Parathyroid adenoma (tissue), 2 donors: ENCODE measurements at regions not wholly inside any gene's neighbourhood (a gene's known extent, or its start where the extent isn't known, plus 50 kb on each side); places are given as distances from the start of the nearest gene placed in this dataset.

ENCODE experiments used
- H2AFZ ChIP-seq: fragments of 300-600 bp; sonication (generic); one replicate; pipeline ENCODE4 v1.7.0; 2017; ENCODE audit warnings: antibody characterized with exemption, mild to moderate bottlenecking
- H3K27ac ChIP-seq: fragments of 300-600 bp; sonication (generic); one replicate; pipeline ENCODE4 v1.7.0; 2017
- H3K27me3 ChIP-seq: fragments of 300-600 bp; sonication (generic); one replicate; pipeline ENCODE4 v1.7.0; 2017; ENCODE audit warnings: low read length; ENCODE audit not compliant: control insufficient read depth, insufficient read depth
- H3K36me3 ChIP-seq: fragments of 300-600 bp; sonication (generic); one replicate; pipeline ENCODE4 v1.7.0; 2017; ENCODE audit warnings: low read length; ENCODE audit not compliant: control insufficient read depth, insufficient read depth
- H3K4me1 ChIP-seq: fragments of 300-600 bp; sonication (generic); one replicate; pipeline ENCODE4 v1.7.0; 2017; ENCODE audit warnings: control low read depth
- H3K4me2 ChIP-seq: fragments of 300-600 bp; sonication (generic); one replicate; pipeline ENCODE4 v1.7.0; 2017; ENCODE audit warnings: low read length
- H3K4me3 ChIP-seq: fragments of 300-600 bp; sonication (generic); one replicate; pipeline ENCODE4 v1.7.0; 2017; ENCODE audit warnings: low read depth, low read length
- H3K79me2 ChIP-seq: fragments of 300-600 bp; sonication (generic); one replicate; pipeline ENCODE4 v1.7.0; 2017; ENCODE audit warnings: control low read depth
- H3K9ac ChIP-seq: fragments of 300-600 bp; sonication (generic); one replicate; pipeline ENCODE4 v1.7.0; 2017; ENCODE audit warnings: mild to moderate bottlenecking
- H3K9me3 ChIP-seq: fragments of 300-600 bp; sonication (generic); one replicate; pipeline ENCODE4 v1.7.0; 2017; ENCODE audit warnings: low read length; ENCODE audit not compliant: control insufficient read depth
- TF ChIP-seq, protein P1 (sequence below): fragments of 300-600 bp; sonication (generic); IDR thresholded peaks from one replicate; pipeline ENCODE4 v1.7.0; 2017; ENCODE audit warnings: antibody characterized with exemption, mild to moderate bottlenecking
- donor health status: primary hyperparathyroidism.

GRCh38 chr14:96698960-96699539, 98.1 kb upstream of the VRK1 start:
- Histone ChIP-seq H3K9ac (no peak overlapping the region), H3K4me3 (no peak overlapping the region), H3K79me2 (no peaks in the 10 kb centered on the region), H3K4me1 (no peaks in the 10 kb centered on the region), H3K4me2 (no peak overlapping the region), H2AFZ (no peak overlapping the region), H3K27ac (no peak overlapping the region), H3K36me3 (no peaks in the 10 kb centered on the region), H3K9me3 (no peaks in the 10 kb centered on the region), H3K27me3 (no peaks in the 10 kb centered on the region)
- TF ChIP-seq, protein P1, sequence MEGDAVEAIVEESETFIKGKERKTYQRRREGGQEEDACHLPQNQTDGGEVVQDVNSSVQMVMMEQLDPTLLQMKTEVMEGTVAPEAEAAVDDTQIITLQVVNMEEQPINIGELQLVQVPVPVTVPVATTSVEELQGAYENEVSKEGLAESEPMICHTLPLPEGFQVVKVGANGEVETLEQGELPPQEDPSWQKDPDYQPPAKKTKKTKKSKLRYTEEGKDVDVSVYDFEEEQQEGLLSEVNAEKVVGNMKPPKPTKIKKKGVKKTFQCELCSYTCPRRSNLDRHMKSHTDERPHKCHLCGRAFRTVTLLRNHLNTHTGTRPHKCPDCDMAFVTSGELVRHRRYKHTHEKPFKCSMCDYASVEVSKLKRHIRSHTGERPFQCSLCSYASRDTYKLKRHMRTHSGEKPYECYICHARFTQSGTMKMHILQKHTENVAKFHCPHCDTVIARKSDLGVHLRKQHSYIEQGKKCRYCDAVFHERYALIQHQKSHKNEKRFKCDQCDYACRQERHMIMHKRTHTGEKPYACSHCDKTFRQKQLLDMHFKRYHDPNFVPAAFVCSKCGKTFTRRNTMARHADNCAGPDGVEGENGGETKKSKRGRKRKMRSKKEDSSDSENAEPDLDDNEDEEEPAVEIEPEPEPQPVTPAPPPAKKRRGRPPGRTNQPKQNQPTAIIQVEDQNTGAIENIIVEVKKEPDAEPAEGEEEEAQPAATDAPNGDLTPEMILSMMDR: no peak

GRCh38 chr14:96699666-96700065, 97.5 kb upstream of the VRK1 start:
- TF ChIP-seq, protein P1: no peak
- no peak overlapping the region for H3K4me3 ChIP-seq
- no peaks in the 10 kb centered on the region for H3K4me1 ChIP-seq
- no peak overlapping the region for H3K9ac ChIP-seq
- H3K27me3 ChIP-seq: no peaks in the 10 kb centered on the region
- H2AFZ ChIP-seq: no peak overlapping the region
- no peak overlapping the region for H3K4me2 ChIP-seq
- H3K79me2 ChIP-seq: no peaks in the 10 kb centered on the region
- no peaks in the 10 kb centered on the region for H3K36me3 ChIP-seq
- no peak overlapping the region for H3K27ac ChIP-seq
- no peaks in the 10 kb centered on the region for H3K9me3 ChIP-seq

DNA sequence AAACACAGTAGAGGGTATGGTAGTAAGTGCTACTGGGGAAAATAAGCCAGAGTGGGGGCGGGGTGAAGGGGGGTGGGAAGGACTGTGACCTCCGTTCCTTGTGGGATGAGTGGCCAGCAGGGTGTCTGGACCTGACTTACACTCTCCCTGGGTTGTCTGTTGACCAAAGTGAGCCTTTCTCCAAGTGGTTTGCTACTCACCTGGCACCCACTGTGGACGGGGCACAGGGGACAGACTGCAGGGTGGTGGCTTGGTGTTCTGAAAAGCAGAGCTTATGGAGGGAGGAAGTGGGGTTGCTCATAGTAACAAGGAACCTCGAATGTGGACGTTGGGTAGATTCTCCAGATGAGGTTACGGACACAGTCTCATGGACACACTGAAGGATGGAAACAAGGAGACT, 94.4 kb upstream of the VRK1 start:
- H3K27ac ChIP-seq: no peak overlapping the region
- H3K36me3 ChIP-seq: no peaks in the 10 kb centered on the region
- no peak overlapping the region for H2AFZ ChIP-seq
- H3K79me2 ChIP-seq: no peaks in the 10 kb centered on the region
- H3K4me1 ChIP-seq: no peaks in the 10 kb centered on the region
- H3K9ac ChIP-seq: no peak overlapping the region
- no peaks in the 10 kb centered on the region for H3K9me3 ChIP-seq
- TF ChIP-seq, protein P1: no peak
- no peak overlapping the region for H3K4me2 ChIP-seq
- H3K4me3 ChIP-seq: no peak overlapping the region
- H3K27me3 ChIP-seq: no peaks in the 10 kb centered on the region

- TF ChIP-seq, protein P1: no peak
These were observed 91.6 kb upstream of the VRK1 start for GRCh38 chr14:96705422-96706092.

GRCh38 chr14:96706893-96707292, 90.3 kb upstream of the VRK1 start:
- H3K4me1 ChIP-seq: no peaks in the 10 kb centered on the region
- TF ChIP-seq, protein P1: no peak
- no peak overlapping the region for H3K4me2 ChIP-seq
- no peak overlapping the region for H2AFZ ChIP-seq
- no peaks in the 10 kb centered on the region for H3K9me3 ChIP-seq
- H3K36me3 ChIP-seq: no peaks in the 10 kb centered on the region
- H3K9ac ChIP-seq: no peak overlapping the region
- no peaks in the 10 kb centered on the region for H3K27me3 ChIP-seq
- H3K4me3 ChIP-seq: no peak overlapping the region
- H3K79me2 ChIP-seq: no peaks in the 10 kb centered on the region
- H3K27ac ChIP-seq: no peak overlapping the region

More at GRCh38 chr14:96705422-96706092, 91.6 kb upstream of the VRK1 start:
- H3K36me3 ChIP-seq: no peaks in the 10 kb centered on the region
- no peaks in the 10 kb centered on the region for H3K27me3 ChIP-seq
- H3K79me2 ChIP-seq: no peaks in the 10 kb centered on the region
- no peaks in the 10 kb centered on the region for H3K4me1 ChIP-seq
- H3K9me3 ChIP-seq: no peaks in the 10 kb centered on the region
- H3K4me3 ChIP-seq: no peak overlapping the region
- H3K4me2 ChIP-seq: no peak overlapping the region
- H3K9ac ChIP-seq: no peak overlapping the region
- no peak overlapping the region for H2AFZ ChIP-seq
- no peak overlapping the region for H3K27ac ChIP-seq
